ENCODE measurements at regions not wholly inside any gene's neighbourhood (a gene's known extent, or its start where the extent isn't known, plus 50 kb on each side); places are given as distances from the start of the nearest gene placed in this dataset.

GRCh38 chr12:25020621-25021243, 71.8 kb upstream of the BCAT1 start:
- H3K27ac ChIP-seq, result no peak overlapping the region
- no peak overlapping the region for H3K4me3 ChIP-seq
- H3K36me3 ChIP-seq, result no peaks in the 10 kb centered on the region
- TF ChIP-seq CTCF (IDR thresholded peaks at IDR 0.05), result no peak
- no peak for DNase-seq (ENCODE audit: low spot score)
- peaks cover 0 to 8% of the 10 kb centered on the region in 2 donors for H3K9me3 ChIP-seq
- H3K27me3 ChIP-seq, result no peaks in the 10 kb centered on the region
- H3K4me1 ChIP-seq, result no peaks in the 10 kb centered on the region

- no peaks in the 10 kb centered on the region for H3K4me1 ChIP-seq
- DNase-seq (ENCODE audit: low spot score), result no peak
- no peak for TF ChIP-seq CTCF (IDR thresholded peaks at IDR 0.05)
- H3K36me3 ChIP-seq, result no peaks in the 10 kb centered on the region
- H3K9me3 ChIP-seq, result peaks cover 0 to 8% of the 10 kb centered on the region in 2 donors
- no peak overlapping the region for H3K4me3 ChIP-seq
- no peaks in the 10 kb centered on the region for H3K27me3 ChIP-seq
- H3K27ac ChIP-seq, result no peak overlapping the region
Measured at GRCh38 chr12:25018146-25018545, 69.2 kb upstream of the BCAT1 start.

GRCh38 chr12:25017336-25017735, 68.4 kb upstream of the BCAT1 start:
- DNase-seq (ENCODE audit: low spot score), result no peak
- TF ChIP-seq CTCF (IDR thresholded peaks at IDR 0.05), result no peak
- Histone ChIP-seq H3K4me3 (no peak overlapping the region), H3K36me3 (no peaks in the 10 kb centered on the region), H3K4me1 (no peaks in the 10 kb centered on the region), H3K9me3 (peaks cover 0 to 8% of the 10 kb centered on the region in 2 donors), H3K27ac (no peak overlapping the region), H3K27me3 (no peaks in the 10 kb centered on the region)

GRCh38 chr12:25014961-25015360, 66.1 kb upstream of the BCAT1 start:
- Histone ChIP-seq H3K27me3 (no peaks in the 10 kb centered on the region), H3K4me1 (no peaks in the 10 kb centered on the region), H3K36me3 (no peaks in the 10 kb centered on the region), H3K27ac (no peak overlapping the region), H3K9me3 (peaks cover 0 to 8% of the 10 kb centered on the region in 2 donors), H3K4me3 (no peak overlapping the region)
- no peak for DNase-seq (ENCODE audit: low spot score)
- TF ChIP-seq CTCF (IDR thresholded peaks at IDR 0.05), result no peak

GRCh38 chr12:25013061-25013460, 64.2 kb upstream of the BCAT1 start:
- H3K36me3 ChIP-seq, result no peaks in the 10 kb centered on the region
- H3K9me3 ChIP-seq, result no peaks in the 10 kb centered on the region
- DNase-seq (ENCODE audit: low spot score), result no peak
- no peak overlapping the region for H3K4me3 ChIP-seq
- no peak overlapping the region for H3K27ac ChIP-seq
- no peaks in the 10 kb centered on the region for H3K27me3 ChIP-seq
- TF ChIP-seq CTCF (IDR thresholded peaks at IDR 0.05), result no peak
- no peaks in the 10 kb centered on the region for H3K4me1 ChIP-seq

- Histone ChIP-seq H3K4me3 (no peak overlapping the region), H3K4me1 (no peaks in the 10 kb centered on the region)
- TF ChIP-seq CTCF (IDR thresholded peaks at IDR 0.05), result no peak
Measured at GRCh38 chr12:25009496-25010092, 60.7 kb upstream of the BCAT1 start.

More at GRCh38 chr12:25009496-25010092, 60.7 kb upstream of the BCAT1 start:
- Histone ChIP-seq H3K9me3 (no peaks in the 10 kb centered on the region), H3K36me3 (no peaks in the 10 kb centered on the region), H3K27me3 (no peaks in the 10 kb centered on the region), H3K27ac (no peak overlapping the region)
- no peak for DNase-seq (ENCODE audit: low spot score)
